GM12864 (cell line): ENCODE measurements at regions not wholly inside any gene's neighbourhood (a gene's known extent, or its start where the extent isn't known, plus 50 kb on each side); places are given as distances from the start of the nearest gene placed in this dataset.

Source experiments
- DNase-seq: peaks from one replicate; pipeline ENCODE4 v3.0.0-alpha.2; 2011; ENCODE audit warnings: low read depth
- H3K4me3 ChIP-seq: 2 replicates; pipeline ENCODE4 v1.5.1; 2011; ENCODE audit warnings: mild to moderate bottlenecking, low read depth, low read length, control low read depth
- TF ChIP-seq, protein P1 (sequence below): IDR thresholded peaks from 2 replicates; pipeline ENCODE4 v1.5.1; 2011; ENCODE audit warnings: low read depth, mild to moderate bottlenecking, moderate library complexity, low read length, control low read depth, inconsistent platforms; ENCODE audit errors: missing control alignments

DNA sequence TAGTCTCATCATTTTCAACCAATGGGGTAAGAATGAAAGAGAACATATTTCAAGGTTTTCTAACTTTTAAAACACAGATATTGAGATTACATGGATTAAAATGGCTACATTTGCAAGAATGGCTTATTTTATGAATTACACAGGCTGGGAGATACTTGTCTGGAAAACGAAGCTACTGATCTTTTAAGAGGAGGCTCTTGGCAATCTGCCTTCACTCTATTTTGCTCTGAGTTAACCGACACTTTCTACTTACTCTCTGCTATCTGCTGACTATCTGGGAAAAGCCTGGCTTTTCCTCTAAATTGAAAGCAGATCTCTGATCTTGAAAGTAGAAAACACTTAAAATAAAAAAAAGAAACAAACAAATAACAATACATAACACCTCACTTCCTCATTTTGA, 325.4 kb upstream of the LINC00305 start:
- TF ChIP-seq, protein P1, sequence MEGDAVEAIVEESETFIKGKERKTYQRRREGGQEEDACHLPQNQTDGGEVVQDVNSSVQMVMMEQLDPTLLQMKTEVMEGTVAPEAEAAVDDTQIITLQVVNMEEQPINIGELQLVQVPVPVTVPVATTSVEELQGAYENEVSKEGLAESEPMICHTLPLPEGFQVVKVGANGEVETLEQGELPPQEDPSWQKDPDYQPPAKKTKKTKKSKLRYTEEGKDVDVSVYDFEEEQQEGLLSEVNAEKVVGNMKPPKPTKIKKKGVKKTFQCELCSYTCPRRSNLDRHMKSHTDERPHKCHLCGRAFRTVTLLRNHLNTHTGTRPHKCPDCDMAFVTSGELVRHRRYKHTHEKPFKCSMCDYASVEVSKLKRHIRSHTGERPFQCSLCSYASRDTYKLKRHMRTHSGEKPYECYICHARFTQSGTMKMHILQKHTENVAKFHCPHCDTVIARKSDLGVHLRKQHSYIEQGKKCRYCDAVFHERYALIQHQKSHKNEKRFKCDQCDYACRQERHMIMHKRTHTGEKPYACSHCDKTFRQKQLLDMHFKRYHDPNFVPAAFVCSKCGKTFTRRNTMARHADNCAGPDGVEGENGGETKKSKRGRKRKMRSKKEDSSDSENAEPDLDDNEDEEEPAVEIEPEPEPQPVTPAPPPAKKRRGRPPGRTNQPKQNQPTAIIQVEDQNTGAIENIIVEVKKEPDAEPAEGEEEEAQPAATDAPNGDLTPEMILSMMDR: no peak
- DNase-seq: no peak
- no peak overlapping the region for H3K4me3 ChIP-seq

DNA sequence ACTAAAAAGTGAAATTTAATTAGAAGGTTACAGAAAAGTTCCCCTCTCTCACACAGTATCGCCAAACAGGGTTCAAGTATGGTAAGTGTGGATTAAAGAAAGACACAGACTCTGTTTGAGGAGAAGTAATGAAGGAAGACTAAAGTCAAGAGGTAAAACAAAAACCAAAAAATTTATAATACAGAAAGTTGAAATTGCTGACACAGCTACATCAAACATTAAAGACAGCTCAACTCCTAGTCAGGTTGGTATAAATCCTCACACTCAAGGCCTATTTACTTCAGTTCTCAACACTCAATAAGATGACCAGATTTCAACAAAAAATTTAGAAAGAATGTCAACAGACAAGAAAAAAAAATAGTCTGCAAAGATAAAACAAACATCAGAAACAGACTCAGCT, 300.5 kb upstream of the LINC00305 start:
- no peak overlapping the region for H3K4me3 ChIP-seq
- TF ChIP-seq, protein P1: no peak
- no peak for DNase-seq

- no peak overlapping the region for H3K4me3 ChIP-seq
- DNase-seq: no peak
- TF ChIP-seq, protein P1: no peak
Measured at GRCh38 chr18:64444819-64445218, 295.9 kb upstream of the LINC00305 start.

- TF ChIP-seq, protein P1: no peak
- no peak overlapping the region for H3K4me3 ChIP-seq
- DNase-seq: no peak
Measured at GRCh38 chr18:64438178-64438577, 289.3 kb upstream of the LINC00305 start.

- no peak for DNase-seq
- H3K4me3 ChIP-seq: no peak overlapping the region
- TF ChIP-seq, protein P1: no peak
Measured at GRCh38 chr18:64436111-64436510, 287.2 kb upstream of the LINC00305 start.

DNA sequence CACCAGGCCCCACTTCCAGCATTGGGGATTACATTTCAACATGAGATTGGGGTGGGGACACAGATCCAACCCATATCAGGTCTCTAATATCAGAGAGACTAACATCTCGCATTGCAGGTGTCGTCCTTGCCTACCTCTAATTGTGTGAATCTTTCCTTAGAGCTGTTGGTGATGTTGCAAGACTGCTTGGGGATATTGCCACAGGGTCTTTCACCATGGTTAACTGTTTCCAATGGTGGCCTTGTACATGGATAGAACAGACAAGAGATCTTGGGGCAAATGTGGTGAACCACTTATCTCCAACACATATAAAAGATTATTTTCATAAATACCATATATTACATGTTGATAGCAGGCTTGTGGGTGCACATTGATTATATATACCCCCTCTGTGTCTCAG, 270.3 kb upstream of the LINC00305 start:
- no peak overlapping the region for H3K4me3 ChIP-seq
- TF ChIP-seq, protein P1: no peak
- DNase-seq: no peak

GRCh38 chr18:64416990-64417389, 268.1 kb upstream of the LINC00305 start:
- no peak for DNase-seq
- TF ChIP-seq, protein P1: no peak
- no peak overlapping the region for H3K4me3 ChIP-seq
